ENCODE measurements at regions not wholly inside any gene's neighbourhood (a gene's known extent, or its start where the extent isn't known, plus 50 kb on each side); places are given as distances from the start of the nearest gene placed in this dataset.

- Histone ChIP-seq H3K4me1 (no peaks in the 10 kb centered on the region), H3F3A (ENCODE audit: low read depth) (no peaks in the 10 kb centered on the region), H4K20me1 (ENCODE audit: low read depth) (no peaks in the 10 kb centered on the region), H3K4me2 (no peak overlapping the region), H3K4me3 (no peak overlapping the region), H3K79me2 (ENCODE audit: low read depth) (no peaks in the 10 kb centered on the region), H3K9ac (no peak overlapping the region), H2AFZ (replicated peaks) (no peak overlapping the region), H3K36me3 (no peaks in the 10 kb centered on the region), H3K9me3 (ENCODE audit: low read depth) (no peaks in the 10 kb centered on the region), H3K27me3 (no peaks in the 10 kb centered on the region), H3K27ac (no peak overlapping the region)
- H3K4me3 Mint-ChIP-seq: no peak overlapping the region
- no peaks in the 10 kb centered on the region for H3K9me3 Mint-ChIP-seq
- H3K36me3 Mint-ChIP-seq: no peaks in the 10 kb centered on the region
- DNase-seq (ENCODE audit: low spot score): no peak
- H3K27me3 Mint-ChIP-seq (ENCODE audit: insufficient read depth, low read depth): no peaks in the 10 kb centered on the region
- H3K27ac Mint-ChIP-seq: no peak overlapping the region
- H3K4me1 Mint-ChIP-seq: no peaks in the 10 kb centered on the region
- TF ChIP-seq CTCF (IDR thresholded peaks at IDR 0.05) (no peak), EZH2phosphoT487 (IDR thresholded peaks at IDR 0.05) (no peak), EZH2 (IDR thresholded peaks at IDR 0.05) (no peak)
Observed at GRCh38 chr22:34070051-34070450, 149.8 kb upstream of the LARGE1 start.

GRCh38 chr22:34070531-34070930 lies 150.3 kb upstream of the LARGE1 start:
- H3K27ac ChIP-seq: no peak overlapping the region
- H3K4me2 ChIP-seq: no peak overlapping the region
- no peaks in the 10 kb centered on the region for H3K9me3 ChIP-seq (ENCODE audit: low read depth)
- no peaks in the 10 kb centered on the region for H4K20me1 ChIP-seq (ENCODE audit: low read depth)
- no peaks in the 10 kb centered on the region for H3K36me3 Mint-ChIP-seq
- H3K79me2 ChIP-seq (ENCODE audit: low read depth): no peaks in the 10 kb centered on the region
- H3K27me3 ChIP-seq: no peaks in the 10 kb centered on the region
- DNase-seq (ENCODE audit: low spot score): no peak
- TF ChIP-seq EZH2 (IDR thresholded peaks at IDR 0.05): no peak
- no peak for TF ChIP-seq CTCF (IDR thresholded peaks at IDR 0.05)
- no peak for TF ChIP-seq EZH2phosphoT487 (IDR thresholded peaks at IDR 0.05)
- no peaks in the 10 kb centered on the region for H3K36me3 ChIP-seq
- no peak overlapping the region for H3K9ac ChIP-seq
- H3K4me3 ChIP-seq: no peak overlapping the region
- no peak overlapping the region for H2AFZ ChIP-seq (replicated peaks)
- no peaks in the 10 kb centered on the region for H3K9me3 Mint-ChIP-seq
- H3K27me3 Mint-ChIP-seq (ENCODE audit: insufficient read depth, low read depth): no peaks in the 10 kb centered on the region
- H3K4me1 Mint-ChIP-seq: peaks cover under 1% of the 10 kb centered on the region
- H3K4me3 Mint-ChIP-seq: no peak overlapping the region
- H3K4me1 ChIP-seq: no peaks in the 10 kb centered on the region
- no peaks in the 10 kb centered on the region for H3F3A ChIP-seq (ENCODE audit: low read depth)
- no peak overlapping the region for H3K27ac Mint-ChIP-seq

- Histone ChIP-seq H3K9ac (no peak overlapping the region), H3K4me3 (no peak overlapping the region), H3K9me3 (ENCODE audit: low read depth) (no peaks in the 10 kb centered on the region), H3F3A (ENCODE audit: low read depth) (no peaks in the 10 kb centered on the region), H3K27ac (no peak overlapping the region), H2AFZ (replicated peaks) (no peak overlapping the region), H3K36me3 (no peaks in the 10 kb centered on the region), H4K20me1 (ENCODE audit: low read depth) (no peaks in the 10 kb centered on the region), H3K79me2 (ENCODE audit: low read depth) (no peaks in the 10 kb centered on the region), H3K27me3 (no peaks in the 10 kb centered on the region), H3K4me2 (no peak overlapping the region), H3K4me1 (no peaks in the 10 kb centered on the region)
- H3K9me3 Mint-ChIP-seq: no peaks in the 10 kb centered on the region
- H3K27me3 Mint-ChIP-seq (ENCODE audit: insufficient read depth, low read depth): peaks cover 4% of the 10 kb centered on the region
- H3K4me1 Mint-ChIP-seq: peaks cover 8% of the 10 kb centered on the region
- no peak for DNase-seq (ENCODE audit: low spot score)
- no peak overlapping the region for H3K4me3 Mint-ChIP-seq
- no peaks in the 10 kb centered on the region for H3K36me3 Mint-ChIP-seq
- TF ChIP-seq EZH2phosphoT487 (IDR thresholded peaks at IDR 0.05): no peak
- H3K27ac Mint-ChIP-seq: no peak overlapping the region
Observed at GRCh38 chr22:34072585-34072984, 152.3 kb upstream of the LARGE1 start.

GRCh38 chr22:34080433-34080832 lies 160.2 kb upstream of the LARGE1 start:
- H3K27ac Mint-ChIP-seq: no peak overlapping the region
- DNase-seq (ENCODE audit: low spot score): no peak

More at GRCh38 chr22:34080433-34080832, 160.2 kb upstream of the LARGE1 start:
- H3K9ac ChIP-seq: no peak overlapping the region
- H3K27ac ChIP-seq: no peak overlapping the region
- TF ChIP-seq CTCF (IDR thresholded peaks at IDR 0.05) (no peak), EZH2phosphoT487 (IDR thresholded peaks at IDR 0.05) (no peak), EZH2 (IDR thresholded peaks at IDR 0.05) (no peak)
- H3K36me3 Mint-ChIP-seq: no peaks in the 10 kb centered on the region
- no peaks in the 10 kb centered on the region for H3K27me3 ChIP-seq
- H3K4me1 ChIP-seq: no peaks in the 10 kb centered on the region
- peaks cover 4% of the 10 kb centered on the region for H3K27me3 Mint-ChIP-seq (ENCODE audit: insufficient read depth, low read depth)
- H3K4me3 Mint-ChIP-seq: no peak overlapping the region
- no peaks in the 10 kb centered on the region for H4K20me1 ChIP-seq (ENCODE audit: low read depth)
- no peak overlapping the region for H3K4me2 ChIP-seq
- no peaks in the 10 kb centered on the region for H3K9me3 Mint-ChIP-seq
- H3K4me1 Mint-ChIP-seq: peaks cover 12% of the 10 kb centered on the region
- no peaks in the 10 kb centered on the region for H3K36me3 ChIP-seq
- H3K9me3 ChIP-seq (ENCODE audit: low read depth): no peaks in the 10 kb centered on the region
- no peak overlapping the region for H2AFZ ChIP-seq (replicated peaks)
- no peak overlapping the region for H3K4me3 ChIP-seq
- no peaks in the 10 kb centered on the region for H3K79me2 ChIP-seq (ENCODE audit: low read depth)
- no peaks in the 10 kb centered on the region for H3F3A ChIP-seq (ENCODE audit: low read depth)
